Non-pigmented ciliary epithelial cell (primary cell): ENCODE measurements at regions not wholly inside any gene's neighbourhood (a gene's known extent, or its start where the extent isn't known, plus 50 kb on each side); places are given as distances from the start of the nearest gene placed in this dataset.
"Not testable (repeated sequence)": the region's sequence is repeated elsewhere in the genome, so short reads cannot be mapped to it uniquely, and the experiment has no call there.

ENCODE experiments used
- DNase-seq: peaks from one replicate; pipeline ENCODE4 v3.0.0-alpha.2; 2010; ENCODE audit warnings: low read depth

DNA sequence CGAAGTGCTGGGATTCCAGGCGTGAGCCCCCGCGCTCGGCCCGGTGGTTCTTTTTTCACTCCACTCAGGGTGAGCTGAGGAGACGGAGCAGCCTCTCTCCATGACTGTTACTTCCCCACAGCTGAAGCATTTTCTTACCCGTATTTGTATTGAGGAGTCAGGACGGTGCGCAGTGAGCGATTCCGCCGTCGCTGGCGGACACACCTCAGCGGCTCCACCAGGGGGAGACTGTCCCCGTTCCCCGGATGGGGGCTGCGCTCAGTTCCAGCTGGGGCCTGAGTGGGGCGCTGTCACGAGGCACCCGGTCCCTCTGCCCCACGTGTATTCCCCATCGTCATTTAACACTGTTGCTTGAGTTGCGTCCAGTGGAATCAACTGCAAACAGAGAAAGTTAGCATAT lies 844.0 kb upstream of the FRG1 start:
- DNase-seq: no peak

DNA sequence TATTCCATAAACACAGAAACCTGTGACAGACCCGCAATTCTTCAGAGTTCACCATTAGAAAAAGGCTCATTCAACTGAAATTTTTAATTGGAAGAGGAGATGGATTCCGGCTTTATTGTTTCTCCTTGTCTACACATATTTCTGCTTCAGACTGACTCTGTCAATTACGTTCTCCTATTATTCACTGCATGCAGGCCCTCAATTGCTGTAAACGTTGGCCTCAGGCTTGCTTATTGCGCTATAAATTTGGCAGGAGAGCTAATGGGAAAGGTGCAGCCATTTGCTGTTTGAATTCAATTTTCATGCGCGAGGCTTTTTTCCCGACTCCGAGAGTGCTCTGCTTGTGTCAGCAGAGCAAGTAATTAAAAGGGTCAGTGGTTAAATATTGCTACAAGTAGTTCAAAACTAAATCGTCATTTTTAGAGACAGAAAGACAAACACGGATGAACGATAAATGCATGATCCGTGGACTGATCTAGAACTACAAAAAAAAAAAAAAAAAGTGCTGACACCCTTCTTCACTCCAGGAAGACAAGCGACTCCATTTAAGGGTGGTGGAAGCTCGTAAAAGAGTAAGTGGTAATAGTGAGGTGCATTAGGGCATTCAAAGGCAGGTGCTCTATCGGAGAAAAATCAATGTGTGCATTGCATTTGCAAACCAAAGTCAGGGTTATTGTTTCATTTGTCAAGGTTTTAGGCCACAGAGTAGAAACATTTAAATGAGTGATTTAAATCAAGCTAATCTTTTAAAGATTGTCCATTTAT lies 841.6 kb upstream of the FRG1 start:
- no peak for DNase-seq

DNA sequence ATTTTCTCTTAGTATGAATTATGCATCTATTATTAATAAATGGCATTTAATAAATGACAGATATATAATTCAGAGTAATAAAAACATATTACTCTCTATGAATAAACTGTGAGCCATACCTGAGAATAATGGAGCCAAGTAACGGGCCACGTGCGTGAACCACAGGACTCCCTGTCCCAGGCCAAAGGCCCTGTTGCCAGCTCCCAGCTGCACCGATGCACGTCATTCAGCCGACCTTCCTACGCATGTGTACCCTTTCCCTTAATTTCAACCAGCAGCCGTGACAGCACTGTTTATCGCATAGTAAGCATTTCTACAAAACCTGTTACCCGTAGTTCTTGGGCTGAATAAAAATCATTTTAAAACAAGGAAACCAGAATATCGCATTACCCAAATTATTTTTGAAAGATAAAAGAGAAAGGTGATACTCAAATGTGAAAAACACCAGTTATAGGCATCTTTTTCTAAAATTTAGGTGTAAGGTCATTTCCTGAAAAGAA lies 827.2 kb upstream of the FRG1 start:
- no peak for DNase-seq

DNA sequence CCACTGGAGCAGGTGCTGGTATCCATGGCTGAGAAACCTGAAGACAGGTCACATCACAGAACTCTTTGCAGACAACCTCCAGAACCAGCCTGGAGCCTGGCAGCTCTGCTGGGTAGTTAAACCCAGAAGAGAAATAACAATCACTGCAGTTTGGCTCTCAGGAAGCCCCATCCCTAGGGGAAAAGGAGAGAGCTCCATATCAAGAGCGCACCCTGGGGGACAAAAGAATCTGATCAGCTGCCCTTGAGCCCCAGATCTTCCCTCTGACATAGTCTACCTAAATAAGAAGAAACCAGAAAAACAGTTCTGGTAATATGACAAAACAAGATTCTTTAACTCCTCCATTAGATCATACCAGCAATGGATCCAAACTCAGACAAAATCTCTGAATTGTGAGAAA lies 823.2 kb upstream of the FRG1 start:
- DNase-seq: no peak

DNA sequence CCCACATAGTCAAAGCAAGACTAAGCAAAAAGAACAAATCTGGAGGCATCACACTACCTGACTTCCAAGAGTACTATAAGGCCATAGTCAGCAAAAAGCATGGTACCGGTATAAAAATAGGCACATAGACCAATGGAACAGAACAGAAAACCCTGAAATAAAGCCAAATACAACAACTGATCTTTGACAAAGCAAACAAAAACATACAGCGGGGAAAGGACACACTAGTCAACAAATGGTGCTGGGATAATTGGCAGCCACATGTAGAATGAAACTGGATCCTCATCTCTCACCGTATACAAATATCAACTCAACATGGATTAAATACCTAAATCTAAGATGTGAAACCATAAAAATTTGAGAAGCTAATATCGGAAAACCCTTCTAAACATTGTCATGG lies 819.3 kb upstream of the FRG1 start:
- DNase-seq: no peak

DNA sequence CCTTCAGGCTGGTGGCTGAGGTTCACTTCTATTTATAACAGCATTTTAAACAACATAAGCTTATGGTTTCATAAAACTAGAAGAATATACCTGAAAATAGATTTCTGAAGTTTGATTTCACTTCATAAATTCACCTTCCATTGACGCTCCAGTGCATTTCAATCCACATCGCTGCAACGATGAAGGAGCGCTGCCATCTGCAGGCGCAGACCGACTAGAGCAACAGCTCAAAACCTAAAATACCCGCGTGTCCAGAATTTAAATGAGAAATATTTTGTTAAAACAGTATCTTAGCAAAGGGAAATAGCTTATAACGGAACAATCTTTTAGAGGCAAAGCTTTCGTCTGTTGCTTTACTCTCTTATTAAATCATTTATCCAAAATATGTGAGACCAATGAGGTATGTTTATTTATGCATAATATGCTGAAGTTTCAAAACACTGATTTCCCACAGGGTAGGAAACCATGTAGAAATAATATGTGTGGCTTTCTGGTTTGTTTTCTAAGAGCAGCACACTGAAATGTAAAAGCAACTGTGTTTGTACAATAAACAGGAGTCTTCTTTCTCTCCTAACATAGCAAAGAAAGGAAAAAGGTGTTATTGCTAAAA lies 816.4 kb upstream of the FRG1 start:
- DNase-seq: peak; percentile 2

DNA sequence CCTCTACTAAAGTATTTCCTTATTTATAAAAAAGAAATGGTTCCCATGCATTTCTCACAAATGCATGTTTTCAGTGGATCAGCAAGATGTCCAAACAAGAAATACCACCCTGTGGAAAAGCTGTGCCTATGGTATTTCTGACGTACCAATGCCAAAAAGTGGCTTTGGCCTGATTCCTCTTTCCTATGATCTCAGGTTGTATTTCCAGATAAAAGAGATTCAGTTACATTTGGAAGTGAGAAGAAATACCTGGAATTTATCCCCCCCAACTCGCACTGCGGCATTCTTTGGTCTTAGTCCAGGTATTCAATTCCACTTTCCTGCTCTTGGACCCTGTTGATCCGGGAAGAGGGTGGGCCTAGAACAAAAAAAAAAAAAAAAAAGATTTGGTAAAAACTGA lies 815.9 kb upstream of the FRG1 start:
- no peak for DNase-seq

DNA sequence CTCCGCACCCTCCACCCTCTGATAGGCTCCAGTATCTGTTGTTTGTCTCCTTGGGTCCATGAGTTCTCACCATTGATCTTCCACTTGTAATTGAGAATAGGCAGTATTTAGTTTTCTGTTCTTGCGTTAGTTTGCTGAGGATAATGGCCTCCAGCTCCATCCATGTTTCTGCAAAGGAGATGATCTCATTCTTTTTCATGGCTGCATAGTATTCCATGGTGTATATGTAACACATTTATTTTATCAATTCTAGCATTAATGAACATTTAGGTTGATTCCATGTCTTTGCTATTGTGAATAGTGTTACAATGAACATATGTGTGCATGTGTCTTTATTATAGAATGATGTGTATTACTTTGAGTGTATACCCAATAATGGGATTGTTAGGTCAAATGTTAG lies 814.6 kb upstream of the FRG1 start:
- no peak for DNase-seq

DNA sequence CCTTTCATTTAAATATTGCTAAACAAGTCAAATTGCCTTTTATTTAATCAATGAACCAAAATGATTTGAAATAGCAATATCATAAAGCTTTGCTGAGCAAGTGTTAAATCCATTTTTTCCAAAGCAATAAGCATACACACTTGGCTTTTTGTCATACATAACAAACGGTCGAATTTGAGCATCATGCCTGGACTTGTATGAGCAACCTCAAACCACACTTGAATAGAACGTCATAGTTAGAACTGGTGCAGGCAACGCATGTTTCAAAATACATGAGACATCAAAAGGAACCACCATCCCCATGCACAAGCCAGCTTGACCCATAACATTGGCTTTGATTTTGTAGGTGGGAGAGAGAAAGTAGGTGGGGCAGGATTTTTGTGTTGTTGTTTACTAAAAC lies 812.3 kb upstream of the FRG1 start:
- no peak for DNase-seq

DNA sequence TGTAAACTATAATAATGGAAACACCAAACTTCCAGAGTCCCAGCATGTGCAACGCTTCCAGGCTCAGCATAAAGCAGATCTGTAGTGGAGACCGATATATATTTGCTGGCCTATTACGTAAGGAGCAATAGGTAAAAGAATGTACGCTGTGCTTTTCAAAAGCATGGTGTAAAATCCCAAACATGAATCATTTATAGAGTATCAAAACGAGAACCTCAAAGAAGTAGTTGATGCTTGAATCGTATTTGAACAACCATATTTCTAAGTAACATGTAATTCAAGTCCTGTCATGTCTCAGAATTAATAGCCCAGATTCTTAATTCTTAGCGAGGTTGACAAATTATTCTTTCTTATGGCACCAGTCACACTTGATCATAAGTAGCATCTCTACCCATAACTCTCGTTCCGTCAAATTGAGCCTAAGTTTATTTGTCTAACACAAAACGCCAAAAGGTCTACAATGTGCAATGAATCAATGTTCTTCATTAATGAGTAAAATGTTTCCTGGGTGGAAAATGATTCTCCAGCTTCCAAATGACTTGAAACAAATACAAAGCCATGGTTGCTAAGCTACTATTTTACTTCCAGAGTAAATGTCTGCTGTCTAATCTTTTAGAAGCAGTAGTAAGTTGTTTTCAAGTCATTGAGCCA lies 811.5 kb upstream of the FRG1 start:
- no peak for DNase-seq

DNA sequence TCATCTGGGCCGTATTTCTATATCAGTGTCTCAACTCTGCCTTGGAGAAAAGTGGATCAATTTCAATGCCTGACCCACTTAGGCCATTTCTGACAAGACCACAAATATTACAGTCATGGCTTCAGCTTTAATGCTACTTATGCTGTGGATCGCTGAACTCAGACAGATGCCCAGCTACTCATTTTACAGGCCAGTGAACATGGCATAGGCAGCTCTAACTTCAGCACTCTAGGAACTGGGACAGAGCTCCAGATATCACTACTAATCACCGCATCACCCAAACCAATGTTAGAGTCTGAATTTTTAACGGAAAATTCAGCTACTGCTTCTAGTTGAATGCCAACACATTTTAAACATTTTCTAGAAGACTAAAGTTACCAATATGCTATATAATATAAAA lies 809.6 kb upstream of the FRG1 start:
- no peak for DNase-seq

DNA sequence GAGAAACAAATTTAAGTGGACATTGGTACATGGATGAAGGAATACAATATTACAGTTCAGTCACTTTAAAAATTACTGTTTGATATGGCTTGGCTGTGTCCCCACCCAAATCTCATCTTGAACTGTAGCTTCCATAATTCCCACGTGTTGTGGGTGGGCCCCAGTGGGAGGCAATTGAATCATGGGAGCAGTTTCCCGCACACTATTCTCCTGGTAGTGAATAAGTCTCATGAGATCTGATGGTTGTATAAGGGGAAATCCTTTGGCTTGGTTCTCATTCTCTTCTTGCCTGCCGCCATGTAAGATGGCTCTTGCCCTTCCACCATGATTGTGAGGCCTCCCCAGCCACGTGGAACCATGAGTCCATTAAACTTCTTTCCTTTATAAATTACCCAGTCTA lies 804.2 kb upstream of the FRG1 start:
- no peak for DNase-seq

DNA sequence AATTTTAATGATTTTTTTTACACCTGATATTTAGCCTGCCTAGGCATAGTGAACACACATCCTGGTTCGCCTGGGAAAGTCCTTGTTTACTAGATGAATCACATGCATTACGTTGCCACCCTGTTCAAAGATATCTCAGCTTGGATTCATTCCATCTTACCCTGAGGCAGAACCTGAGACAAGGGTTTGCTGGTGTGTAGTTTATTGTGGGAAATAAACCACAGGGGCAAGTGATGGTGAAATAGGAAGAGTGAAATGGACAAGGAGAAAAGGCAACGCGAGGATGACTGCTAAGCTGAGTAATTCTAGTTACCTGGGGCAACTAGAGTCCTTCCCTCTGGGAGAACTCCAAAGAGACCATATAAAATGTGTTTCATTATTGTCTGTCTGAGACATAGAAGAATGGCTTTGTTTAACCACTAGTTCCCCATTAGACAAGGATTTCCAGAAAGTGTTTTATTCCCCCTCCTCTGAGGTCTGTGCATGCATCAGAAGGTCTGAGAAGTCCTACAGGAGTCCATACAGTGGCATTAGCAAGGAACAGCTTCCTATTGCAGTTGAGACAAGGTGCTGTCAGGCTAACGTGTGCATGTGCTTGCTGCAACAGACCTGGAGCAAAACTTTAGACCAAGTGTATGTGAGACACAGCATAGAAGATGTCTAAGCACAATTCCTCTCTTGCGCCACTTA lies 797.3 kb upstream of the FRG1 start:
- no peak for DNase-seq

DNA sequence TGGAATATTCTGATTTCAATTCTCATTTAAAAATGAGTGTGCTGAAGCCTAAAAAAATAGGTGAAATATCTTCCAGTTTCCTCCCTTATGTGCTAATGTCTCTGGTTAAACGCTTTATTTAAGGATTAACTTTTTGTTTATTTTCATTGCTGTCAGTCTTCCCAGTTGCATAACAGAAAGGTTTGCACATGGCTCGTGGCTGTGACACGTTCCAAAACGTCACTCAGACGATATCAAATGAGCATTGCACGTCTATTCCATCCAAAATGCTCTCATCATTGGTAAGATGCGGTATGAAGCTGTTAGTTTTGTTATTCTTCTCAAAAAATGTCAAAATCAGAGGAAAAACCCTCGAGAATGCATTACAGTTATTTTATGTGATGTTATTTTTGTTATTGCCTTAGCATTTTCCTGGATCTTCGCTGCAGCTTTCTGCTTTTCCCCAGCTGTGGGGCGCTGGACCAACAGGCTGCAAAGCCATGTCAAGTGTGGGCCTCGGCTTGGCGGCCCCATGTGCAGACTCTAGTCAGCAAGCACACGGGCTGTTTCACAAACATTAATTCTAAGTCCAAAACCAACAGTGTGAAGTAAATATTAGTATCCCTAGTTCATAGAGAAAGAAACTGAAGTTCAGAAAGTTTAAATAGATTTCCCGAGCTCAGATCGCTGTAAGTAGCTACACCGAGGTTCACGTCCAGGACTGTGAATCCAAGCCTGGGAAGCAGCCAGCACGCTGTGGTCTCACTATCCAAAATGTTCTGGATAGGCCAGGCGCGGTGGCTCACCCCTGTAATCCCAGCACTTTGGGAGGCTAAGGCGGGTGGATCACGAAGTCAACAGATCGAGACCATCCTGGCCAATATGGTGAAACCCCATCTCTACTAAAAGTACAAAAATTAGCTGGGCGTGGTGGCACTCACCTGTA lies 793.4 kb upstream of the FRG1 start:
- no peak for DNase-seq

DNA sequence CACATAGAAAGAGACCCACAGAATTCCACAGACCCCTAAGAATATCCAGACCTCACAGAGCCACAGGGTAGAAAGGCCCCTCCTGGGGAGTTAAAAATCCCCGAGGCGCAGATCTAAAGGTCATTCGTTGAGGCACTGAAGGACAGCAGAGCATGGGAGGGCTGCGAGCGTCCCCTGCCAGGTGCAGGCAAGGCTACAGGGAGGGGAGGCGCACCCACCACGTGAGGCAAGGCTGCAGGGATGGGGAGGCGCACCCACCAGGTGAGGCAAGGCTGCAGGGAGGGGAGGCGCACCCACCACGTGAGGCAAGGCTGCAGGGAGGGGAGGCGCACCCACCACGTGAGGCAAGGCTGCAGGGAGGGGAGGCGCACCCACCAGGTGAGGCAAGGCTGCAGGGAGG lies 785.6 kb upstream of the FRG1 start:
- DNase-seq: not testable (repeated sequence)

DNA sequence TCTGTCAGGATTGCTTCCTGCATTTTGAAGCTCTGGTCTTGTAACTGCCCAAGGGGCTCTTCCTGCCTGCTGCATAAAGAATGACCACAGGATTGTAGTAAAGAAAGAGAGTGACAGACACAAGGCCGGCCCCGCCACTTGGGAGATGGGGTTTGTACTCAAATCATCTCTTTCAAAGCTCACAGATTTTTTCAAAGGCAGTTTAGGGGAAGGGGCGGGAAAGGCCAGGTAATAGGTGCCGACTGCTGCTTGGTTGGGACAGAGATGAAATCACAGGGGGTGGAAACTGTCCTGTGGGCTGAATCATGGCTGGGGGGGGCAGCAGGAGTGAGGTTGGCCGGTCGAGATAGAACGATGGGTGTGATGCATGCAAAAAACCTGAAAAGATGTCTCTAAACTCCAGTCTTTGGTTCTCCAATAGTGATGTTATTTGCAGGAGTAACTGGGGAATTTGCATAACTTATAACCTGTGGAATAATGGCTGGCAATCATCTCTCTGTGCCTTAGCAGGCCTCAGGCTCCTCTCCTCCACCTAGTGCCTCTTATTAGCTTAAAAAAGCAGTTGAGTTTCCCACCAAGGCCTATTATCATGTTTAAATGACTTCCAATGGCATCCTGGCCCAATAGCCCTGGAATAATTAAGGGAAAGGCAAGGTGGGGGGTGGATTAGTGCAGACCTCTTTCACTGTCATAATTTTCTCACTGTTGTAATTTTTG lies 778.4 kb upstream of the FRG1 start:
- no peak for DNase-seq

DNA sequence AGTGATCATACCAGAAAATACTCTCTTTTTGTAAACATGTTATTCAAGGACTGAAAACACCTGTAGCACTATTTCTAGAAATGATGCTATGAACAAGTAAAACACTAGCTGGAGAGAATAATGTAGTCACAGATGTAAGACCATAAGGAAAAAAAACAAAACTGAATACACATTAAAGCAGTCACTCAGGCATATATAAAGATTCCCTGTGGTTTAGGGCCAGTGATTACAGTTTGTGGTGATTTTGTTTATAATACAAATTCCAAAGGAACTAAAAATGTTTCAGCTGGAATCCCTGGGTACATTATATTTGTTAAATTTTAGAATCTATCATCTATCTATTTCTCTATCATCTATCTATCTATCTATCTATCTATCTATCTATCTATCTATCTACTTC lies 777.8 kb upstream of the FRG1 start:
- peak; percentile 1 for DNase-seq

DNA sequence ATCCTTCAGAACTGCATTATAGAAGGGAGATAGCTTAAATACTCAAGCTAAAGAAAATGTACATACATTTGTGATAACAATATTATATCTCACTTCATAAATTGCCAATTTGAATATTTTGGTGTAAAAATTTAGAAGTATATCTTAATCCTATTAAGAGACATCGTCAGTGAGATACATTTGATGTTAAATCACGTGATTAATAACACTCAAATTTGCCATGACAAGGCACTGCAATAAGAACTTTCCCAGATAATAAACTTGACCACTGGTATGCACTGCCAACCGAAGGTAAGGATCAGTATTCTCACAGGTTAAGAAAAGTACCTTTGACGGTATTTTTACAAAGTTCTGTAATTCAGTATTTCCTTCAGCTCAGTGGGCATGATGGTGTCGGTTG lies 764.7 kb upstream of the FRG1 start:
- DNase-seq: no peak

DNA sequence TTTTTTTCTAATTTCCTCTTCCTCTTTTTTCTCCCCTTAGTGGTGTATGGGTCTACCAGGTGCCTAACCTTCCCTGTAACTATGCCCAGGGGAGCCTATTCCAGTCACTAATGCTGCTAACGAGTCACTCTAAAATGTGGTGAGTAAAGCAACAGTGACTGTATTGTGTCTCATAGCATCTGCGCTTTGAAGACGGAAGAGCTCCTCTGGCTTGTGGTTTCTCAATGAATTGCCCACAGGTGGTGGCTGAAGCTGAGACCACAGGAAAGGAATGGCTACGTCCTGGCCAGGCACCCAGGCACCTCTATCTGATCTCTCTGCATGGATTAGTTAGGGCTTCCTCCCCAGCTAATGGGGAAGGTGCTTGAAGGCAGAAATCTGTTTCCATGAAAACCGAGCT lies 763.5 kb upstream of the FRG1 start:
- DNase-seq: no peak

DNA sequence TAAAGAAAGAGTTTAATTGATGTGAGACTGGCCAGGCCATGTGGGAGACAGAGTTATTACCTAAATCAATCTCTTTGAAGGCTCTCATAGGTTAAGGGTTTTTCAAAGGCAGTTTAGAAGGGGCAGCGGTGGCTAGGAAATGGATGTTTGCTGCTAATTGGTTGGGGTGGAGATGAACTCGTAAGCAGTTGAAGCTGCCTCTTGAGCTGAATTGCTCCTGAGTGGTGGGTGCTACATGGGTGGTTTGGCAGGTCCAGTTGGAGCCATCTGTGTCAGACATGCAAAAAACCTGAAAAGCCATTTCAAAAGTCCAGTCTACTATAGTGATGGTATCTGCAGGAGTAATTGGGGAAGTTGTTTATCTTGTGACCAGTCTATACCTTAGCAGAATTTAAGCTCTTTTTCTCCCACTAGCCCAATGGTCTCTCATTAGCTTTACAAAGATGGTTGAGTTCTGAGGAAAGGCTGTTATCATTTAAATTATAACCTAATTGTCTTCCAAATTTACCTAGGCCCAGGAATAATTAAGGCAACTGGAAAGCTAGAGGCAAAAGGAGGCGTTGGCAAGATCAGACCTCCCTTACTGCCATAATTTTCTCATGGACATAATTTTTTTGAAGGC lies 762.4 kb upstream of the FRG1 start:
- no peak for DNase-seq
